Thyroid gland (tissue), 4 donors: ENCODE measurements at regions not wholly inside any gene's neighbourhood (a gene's known extent, or its start where the extent isn't known, plus 50 kb on each side); places are given as distances from the start of the nearest gene placed in this dataset.

Experiments
- POLR2A ChIP-seq, 2 donors: fragments of 450-650 bp; IDR thresholded peaks; one replicate each; pipeline ENCODE4 v1.6.1; 2017; ENCODE audit warnings: antibody characterized with exemption in 2 of 2, mild to moderate bottlenecking in 2 of 2, moderate library complexity in 1 of 2
- TF ChIP-seq, protein P1 (sequence below), 6 experiments: fragments of 200-600 bp in 3 of 6; fragments of 450-650 bp in 3 of 6; sonication (generic) in 3 of 6; IDR thresholded peaks; one replicate each; pipeline ENCODE4 v1.5.1; 2016 to 2019; ENCODE audit warnings: antibody characterized with exemption in 6 of 6, mild to moderate bottlenecking in 2 of 6, inconsistent platforms in 1 of 6, moderate library complexity in 1 of 6

DNA sequence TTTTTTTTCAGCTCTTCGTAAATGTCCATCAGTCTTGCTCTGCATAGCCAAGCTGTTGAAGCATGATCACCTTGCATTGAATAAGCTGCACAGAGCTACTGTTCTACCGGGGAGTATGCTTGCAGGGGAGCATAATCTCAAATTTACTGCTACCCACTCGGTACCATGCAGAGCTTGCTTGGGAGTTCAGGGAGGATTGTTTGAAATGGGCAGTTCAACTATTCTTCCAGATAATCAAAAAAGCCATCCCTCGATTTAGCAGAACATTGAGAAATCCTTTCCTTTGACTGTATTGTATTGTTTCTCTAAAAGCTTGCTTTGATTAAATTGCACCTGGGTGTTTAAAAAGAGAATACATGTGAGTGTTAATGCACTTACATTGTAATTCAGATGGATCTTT is 332.6 kb downstream of the UTRN start:
- TF ChIP-seq POLR2A (IDR thresholded peaks at IDR 0.05) = no peak
- TF ChIP-seq, protein P1, sequence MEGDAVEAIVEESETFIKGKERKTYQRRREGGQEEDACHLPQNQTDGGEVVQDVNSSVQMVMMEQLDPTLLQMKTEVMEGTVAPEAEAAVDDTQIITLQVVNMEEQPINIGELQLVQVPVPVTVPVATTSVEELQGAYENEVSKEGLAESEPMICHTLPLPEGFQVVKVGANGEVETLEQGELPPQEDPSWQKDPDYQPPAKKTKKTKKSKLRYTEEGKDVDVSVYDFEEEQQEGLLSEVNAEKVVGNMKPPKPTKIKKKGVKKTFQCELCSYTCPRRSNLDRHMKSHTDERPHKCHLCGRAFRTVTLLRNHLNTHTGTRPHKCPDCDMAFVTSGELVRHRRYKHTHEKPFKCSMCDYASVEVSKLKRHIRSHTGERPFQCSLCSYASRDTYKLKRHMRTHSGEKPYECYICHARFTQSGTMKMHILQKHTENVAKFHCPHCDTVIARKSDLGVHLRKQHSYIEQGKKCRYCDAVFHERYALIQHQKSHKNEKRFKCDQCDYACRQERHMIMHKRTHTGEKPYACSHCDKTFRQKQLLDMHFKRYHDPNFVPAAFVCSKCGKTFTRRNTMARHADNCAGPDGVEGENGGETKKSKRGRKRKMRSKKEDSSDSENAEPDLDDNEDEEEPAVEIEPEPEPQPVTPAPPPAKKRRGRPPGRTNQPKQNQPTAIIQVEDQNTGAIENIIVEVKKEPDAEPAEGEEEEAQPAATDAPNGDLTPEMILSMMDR (IDR thresholded peaks at IDR 0.05) = no peak
